Fibroblast of the aortic adventitia (primary cell): ENCODE measurements at regions not wholly inside any gene's neighbourhood (a gene's known extent, or its start where the extent isn't known, plus 50 kb on each side); places are given as distances from the start of the nearest gene placed in this dataset.

ENCODE experiments used
- DNase-seq: peaks from one replicate; pipeline ENCODE4 v3.0.0-alpha.2; 2010; ENCODE audit warnings: low read depth
- H3K4me3 ChIP-seq: 2 replicates; pipeline ENCODE4 v1.5.1; 2011; ENCODE audit warnings: low read depth, mild to moderate bottlenecking, control low read depth, low read length, moderate library complexity
- TF ChIP-seq, protein P1 (sequence below): IDR thresholded peaks from 2 replicates; pipeline ENCODE4 v1.5.1; 2011; ENCODE audit warnings: mild to moderate bottlenecking, low read length, control low read depth, inconsistent platforms; ENCODE audit not compliant: insufficient read depth

DNA sequence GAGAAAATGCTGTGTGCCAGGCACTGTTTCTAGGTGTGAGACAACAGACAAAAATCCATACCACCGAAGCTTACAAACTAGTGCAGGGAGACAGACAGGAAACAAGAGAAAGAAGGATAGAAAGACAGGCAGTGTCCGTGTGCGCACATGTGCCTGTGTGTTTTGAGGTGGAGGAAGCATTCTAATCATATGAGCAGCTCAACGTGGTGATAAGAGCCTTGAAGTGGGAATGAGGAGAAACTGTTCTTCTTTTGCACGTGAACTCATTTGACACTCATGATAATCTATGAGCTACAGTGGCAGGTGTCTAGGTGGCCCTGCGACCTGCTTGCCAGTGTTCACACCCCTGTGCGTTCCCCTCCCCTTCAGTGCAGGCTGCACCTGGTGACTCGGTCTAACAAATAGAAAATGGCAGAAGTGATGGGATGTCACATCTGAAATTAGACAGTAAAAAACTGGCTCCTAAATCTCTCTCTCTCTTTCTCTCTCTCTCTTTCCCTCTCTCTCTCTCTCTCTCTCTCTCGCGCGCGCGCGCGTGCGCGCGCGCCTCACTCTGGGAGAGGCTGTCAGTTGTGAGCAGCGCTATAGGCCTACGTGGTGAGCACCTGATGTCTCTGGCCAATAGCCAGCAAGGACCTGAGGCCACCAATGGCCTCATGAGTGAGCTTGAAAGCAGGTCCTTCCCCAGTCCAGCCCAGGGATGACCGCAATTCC is 74.8 kb downstream of the EN1 start:
- no peak for DNase-seq
- H3K4me3 ChIP-seq, result no peak overlapping the region
- TF ChIP-seq, protein P1, sequence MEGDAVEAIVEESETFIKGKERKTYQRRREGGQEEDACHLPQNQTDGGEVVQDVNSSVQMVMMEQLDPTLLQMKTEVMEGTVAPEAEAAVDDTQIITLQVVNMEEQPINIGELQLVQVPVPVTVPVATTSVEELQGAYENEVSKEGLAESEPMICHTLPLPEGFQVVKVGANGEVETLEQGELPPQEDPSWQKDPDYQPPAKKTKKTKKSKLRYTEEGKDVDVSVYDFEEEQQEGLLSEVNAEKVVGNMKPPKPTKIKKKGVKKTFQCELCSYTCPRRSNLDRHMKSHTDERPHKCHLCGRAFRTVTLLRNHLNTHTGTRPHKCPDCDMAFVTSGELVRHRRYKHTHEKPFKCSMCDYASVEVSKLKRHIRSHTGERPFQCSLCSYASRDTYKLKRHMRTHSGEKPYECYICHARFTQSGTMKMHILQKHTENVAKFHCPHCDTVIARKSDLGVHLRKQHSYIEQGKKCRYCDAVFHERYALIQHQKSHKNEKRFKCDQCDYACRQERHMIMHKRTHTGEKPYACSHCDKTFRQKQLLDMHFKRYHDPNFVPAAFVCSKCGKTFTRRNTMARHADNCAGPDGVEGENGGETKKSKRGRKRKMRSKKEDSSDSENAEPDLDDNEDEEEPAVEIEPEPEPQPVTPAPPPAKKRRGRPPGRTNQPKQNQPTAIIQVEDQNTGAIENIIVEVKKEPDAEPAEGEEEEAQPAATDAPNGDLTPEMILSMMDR, result no peak

DNA sequence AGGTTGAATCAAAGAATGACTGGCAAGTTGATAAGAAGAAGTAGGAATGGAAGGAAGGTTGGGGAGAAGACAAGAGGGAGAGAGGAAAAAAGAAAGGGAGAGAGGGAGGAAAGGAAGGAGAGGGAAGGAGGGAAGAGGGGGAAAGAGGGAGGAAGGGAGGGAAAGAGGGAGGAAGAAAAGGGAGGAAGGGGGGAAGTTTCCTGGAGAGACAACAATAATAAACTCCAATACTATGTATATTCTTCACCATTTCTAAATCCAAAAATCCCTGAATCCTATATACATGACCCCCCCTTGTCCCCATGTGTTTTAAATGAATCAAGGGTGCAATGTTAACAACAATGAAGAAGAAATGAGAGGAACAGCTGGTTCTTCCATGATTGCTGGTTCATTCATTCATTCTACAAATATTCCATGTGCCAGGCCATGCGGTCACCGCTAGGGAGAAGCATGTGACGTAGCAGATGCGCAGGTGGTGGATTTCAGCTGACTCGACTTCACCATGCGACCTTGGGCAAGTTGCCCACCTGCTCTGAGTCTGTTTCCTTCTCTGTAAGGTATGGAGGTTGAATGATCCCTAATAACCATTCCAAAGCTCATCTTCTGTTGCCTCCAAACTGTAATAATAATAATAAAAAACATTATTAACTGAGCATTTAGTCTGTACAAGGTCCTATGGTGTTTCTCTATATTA is 77.6 kb downstream of the EN1 start:
- H3K4me3 ChIP-seq, result no peak overlapping the region
- TF ChIP-seq, protein P1, result no peak
- no peak for DNase-seq

DNA sequence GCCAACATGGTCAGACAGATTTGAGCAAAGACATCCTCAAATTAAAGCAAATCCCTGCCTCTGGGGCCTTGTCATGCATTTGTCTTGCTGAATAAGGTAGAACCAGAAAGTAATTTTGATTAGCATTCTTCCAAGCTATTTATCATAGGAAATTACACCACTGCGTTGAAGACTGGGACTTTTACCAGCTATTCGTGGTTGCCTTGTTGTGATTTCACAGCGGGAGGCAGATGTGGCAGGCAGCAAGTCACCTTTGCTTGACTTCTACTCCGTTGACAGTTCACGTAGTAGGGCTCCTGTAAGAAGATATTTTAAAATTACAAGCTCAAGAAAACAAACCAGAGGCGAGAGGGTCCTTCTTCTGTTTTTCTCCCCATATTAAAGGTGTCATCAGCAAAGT is 80.6 kb downstream of the EN1 start:
- DNase-seq, result no peak
- H3K4me3 ChIP-seq, result no peak overlapping the region
- TF ChIP-seq, protein P1, result no peak

DNA sequence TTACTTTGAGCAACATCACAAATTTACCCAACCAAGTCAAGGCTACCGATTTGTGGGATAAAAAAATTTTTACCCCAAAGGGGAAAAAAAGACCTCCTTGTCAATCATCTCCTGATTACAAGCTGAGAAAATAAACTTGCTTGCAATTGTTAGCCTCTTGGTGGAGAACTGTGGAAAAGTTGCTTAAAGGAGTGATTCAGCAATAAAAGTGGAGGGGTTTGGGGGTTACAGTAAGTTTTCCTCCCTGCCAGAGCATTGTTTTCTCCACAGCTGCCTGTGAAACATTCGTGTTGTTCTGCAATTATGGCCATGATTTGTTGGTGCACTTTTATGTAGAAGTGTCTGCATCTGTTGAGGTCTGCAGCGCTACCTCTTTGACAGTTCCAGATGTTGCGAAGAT is 82.6 kb downstream of the EN1 start:
- TF ChIP-seq, protein P1, result no peak
- DNase-seq, result no peak
- no peak overlapping the region for H3K4me3 ChIP-seq

DNA sequence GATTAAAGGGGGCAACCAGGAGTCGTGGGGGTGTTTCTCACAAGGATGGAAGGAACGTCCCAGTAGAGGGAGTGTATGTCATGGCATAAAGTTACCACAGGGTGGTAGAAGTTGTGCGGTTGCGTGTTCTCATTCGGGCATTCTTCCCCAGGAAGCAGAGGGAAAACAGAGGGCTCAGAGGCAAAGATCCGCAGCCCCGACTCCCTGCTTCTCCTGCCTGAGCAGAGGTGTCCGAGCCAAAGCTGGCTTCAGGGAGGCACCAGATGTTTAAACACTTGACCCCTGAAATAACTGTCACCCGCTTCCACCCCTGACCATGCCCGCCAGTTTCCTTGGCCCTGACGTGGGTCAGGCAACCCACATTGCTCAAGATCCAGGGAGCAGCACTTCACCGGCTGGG is 83.7 kb downstream of the EN1 start:
- H3K4me3 ChIP-seq, result no peak overlapping the region
- DNase-seq, result peak; percentile 39
- TF ChIP-seq, protein P1, result peak; percentile 49

DNA sequence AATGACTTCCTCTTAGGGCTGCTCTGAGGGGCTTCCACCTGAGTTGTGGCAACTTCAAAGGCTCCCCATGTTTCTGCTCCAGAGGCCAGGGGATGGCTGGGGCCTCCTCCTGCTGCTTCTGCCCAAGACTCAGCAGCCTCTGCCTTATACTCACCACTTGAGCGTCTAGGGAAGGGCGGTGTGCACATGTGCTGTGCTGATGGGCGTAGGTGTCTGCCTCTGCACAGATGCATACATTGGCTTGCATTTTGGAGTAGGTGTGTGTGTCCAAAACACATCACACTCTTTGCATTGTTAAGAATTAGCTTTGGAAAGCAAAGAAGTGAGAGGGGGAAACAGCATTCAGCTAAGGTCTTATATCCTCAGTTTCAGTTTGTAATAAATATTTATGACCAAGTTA is 85.2 kb downstream of the EN1 start:
- H3K4me3 ChIP-seq, result no peak overlapping the region
- TF ChIP-seq, protein P1, result no peak
- DNase-seq, result no peak
